ENCODE measurements at regions not wholly inside any gene's neighbourhood (a gene's known extent, or its start where the extent isn't known, plus 50 kb on each side); places are given as distances from the start of the nearest gene placed in this dataset.

DNA sequence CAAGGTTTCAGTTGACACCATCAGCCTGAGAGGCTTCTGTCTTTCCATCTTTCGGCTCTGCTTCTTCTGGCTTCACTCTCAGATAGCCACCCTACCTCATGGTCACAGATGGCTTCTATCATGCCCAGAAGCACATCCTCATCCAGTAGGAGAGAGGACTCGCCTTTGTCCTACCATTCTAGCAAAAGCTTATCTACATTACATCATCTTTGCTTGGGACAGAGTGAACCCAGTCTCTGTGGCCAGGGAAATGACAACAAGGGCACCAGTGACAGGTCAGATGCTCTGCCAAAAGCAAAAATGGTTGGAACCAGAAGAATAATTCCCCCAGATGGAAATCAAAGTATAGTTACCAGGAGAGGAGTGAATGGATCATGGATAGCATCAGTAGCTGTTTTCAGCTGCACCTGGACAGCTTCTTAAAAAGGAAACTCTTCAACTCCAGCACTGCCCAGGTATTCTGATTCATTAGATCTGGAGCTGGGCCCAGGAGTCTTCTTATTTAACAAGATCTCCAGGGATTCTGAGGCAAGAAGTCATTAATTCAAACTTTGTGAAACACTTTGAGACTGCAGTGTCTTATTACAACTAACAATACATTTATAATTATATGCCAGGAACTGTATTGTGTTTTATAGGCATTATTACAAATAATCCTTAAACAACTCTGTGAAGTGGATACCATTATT lies 257.7 kb upstream of the UBE2E3 start:
- H3F3A ChIP-seq (ENCODE audit: insufficient read depth, low read depth), result no peaks in the 10 kb centered on the region
- TF ChIP-seq CTCF (conservative IDR thresholded peaks at IDR 0.05), result no peak
- DNase-seq, result peak in 1 of 2 experiments; percentile 47
- no peaks in the 10 kb centered on the region for H3K36me3 ChIP-seq (ENCODE audit: low read depth)
- H3K79me2 ChIP-seq (ENCODE audit: low read depth), result no peaks in the 10 kb centered on the region
- no peak overlapping the region for H3K4me3 ChIP-seq
- H4K20me1 ChIP-seq (ENCODE audit: insufficient read depth), result no peaks in the 10 kb centered on the region
- no TSS peak for BruUV-seq (replicated peaks)
- intact Hi-C loops (cut with micrococcal nuclease; ENCODE audit: unreplicated experiment), result no loop called here
- no peaks in the 10 kb centered on the region for H3K27me3 ChIP-seq (ENCODE audit: insufficient read depth, low read depth)
- H3K27ac ChIP-seq, result no peak overlapping the region
- ChIA-PET CTCF (no interaction called here), POLR2A (ENCODE audit: unreplicated experiment) (no interaction called here)
- peaks cover 6% of the 10 kb centered on the region for H3K9me3 ChIP-seq (ENCODE audit: insufficient read depth, low read depth)
- no peaks in the 10 kb centered on the region for H3K9me2 ChIP-seq (ENCODE audit: insufficient read depth)
- H3K4me2 ChIP-seq, result no peak overlapping the region
- 0 out of 2 replicates have a peak overlapping the region, but pooled peaks have one; percentile 1 for H2AFZ ChIP-seq
- H3K4me1 ChIP-seq (replicated peaks; ENCODE audit: insufficient read depth), result peaks cover 3% of the 10 kb centered on the region; the same call in 1 of the 2 replicates

DNA sequence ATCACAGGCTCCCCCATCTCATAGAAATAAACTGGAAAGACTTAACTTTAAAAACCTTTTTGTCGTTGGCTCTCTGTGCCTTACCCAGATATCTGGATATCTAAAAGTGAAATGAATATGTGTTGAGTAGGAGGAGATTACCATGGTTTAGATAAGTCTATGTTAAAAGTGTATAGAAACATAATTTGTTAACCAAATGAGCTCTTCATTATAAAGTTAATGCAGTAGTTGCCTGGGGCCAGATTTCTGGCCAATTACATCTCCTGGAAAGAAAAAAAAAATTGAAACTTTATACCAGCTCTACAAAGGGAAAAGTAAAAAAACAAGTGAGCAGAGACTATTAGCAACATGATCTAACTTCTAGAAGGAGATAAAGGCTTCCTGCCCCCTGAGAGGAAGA lies 259.6 kb upstream of the UBE2E3 start:
- no peak for DNase-seq
- Histone ChIP-seq H3K4me3 (no peak overlapping the region), H3K79me2 (ENCODE audit: low read depth) (no peaks in the 10 kb centered on the region), H3K9me3 (ENCODE audit: insufficient read depth, low read depth) (peaks cover 7% of the 10 kb centered on the region; the same call in 1 of the 2 replicates), H3K4me1 (replicated peaks; ENCODE audit: insufficient read depth) (peaks cover 9% of the 10 kb centered on the region; the same call in 1 of the 2 replicates), H4K20me1 (ENCODE audit: insufficient read depth) (no peaks in the 10 kb centered on the region), H3K27ac (no peak overlapping the region), H3F3A (ENCODE audit: insufficient read depth, low read depth) (no peaks in the 10 kb centered on the region), H2AFZ (no peak overlapping the region), H3K9me2 (ENCODE audit: insufficient read depth) (no peaks in the 10 kb centered on the region), H3K4me2 (no peak overlapping the region), H3K27me3 (ENCODE audit: insufficient read depth, low read depth) (no peaks in the 10 kb centered on the region), H3K36me3 (ENCODE audit: low read depth) (no peaks in the 10 kb centered on the region)
- intact Hi-C loops (cut with micrococcal nuclease; ENCODE audit: unreplicated experiment), result no loop called here
- ChIA-PET CTCF (interaction anchor here (0.5 kb wide), 1 partner anchor 457 kb away, joined by 14 read pairs; no protein-coding TSS in a partner anchor), POLR2A (ENCODE audit: unreplicated experiment) (no interaction called here)
- TF ChIP-seq EZH2 (IDR thresholded peaks at IDR 0.05; ENCODE audit: low read depth) (no peak), CTCF (conservative IDR thresholded peaks at IDR 0.05) (no peak)
- no TSS peak for BruUV-seq (replicated peaks)

DNA sequence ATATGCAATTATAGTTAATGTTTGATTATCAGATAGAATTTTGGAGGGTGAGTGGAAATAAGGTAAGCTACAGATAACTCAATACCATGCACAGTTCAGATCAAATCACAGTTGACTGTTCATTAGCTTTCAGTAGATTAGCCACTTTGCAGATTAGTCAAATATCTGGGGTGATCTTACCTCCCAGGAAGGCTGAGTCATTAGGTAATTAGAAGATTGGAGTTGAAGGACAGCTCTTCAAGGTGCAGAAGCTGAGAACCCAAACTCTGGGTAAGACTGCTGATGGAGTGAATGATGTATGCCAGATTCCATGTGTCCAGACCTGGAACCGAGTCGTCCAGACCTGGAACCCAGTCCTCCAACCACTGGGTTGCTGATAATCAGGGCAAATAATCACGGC lies 262.8 kb upstream of the UBE2E3 start:
- H3K4me1 ChIP-seq (replicated peaks; ENCODE audit: insufficient read depth), result peaks cover 15% of the 10 kb centered on the region; the same call in 1 of the 2 replicates
- no peak overlapping the region for H3K27ac ChIP-seq
- ChIA-PET POLR2A (ENCODE audit: unreplicated experiment) (no interaction called here), CTCF (no interaction called here)
- TF ChIP-seq CTCF (conservative IDR thresholded peaks at IDR 0.05) (no peak), EZH2 (IDR thresholded peaks at IDR 0.05; ENCODE audit: low read depth) (no peak)
- no peaks in the 10 kb centered on the region for H4K20me1 ChIP-seq (ENCODE audit: insufficient read depth)
- no peaks in the 10 kb centered on the region for H3K27me3 ChIP-seq (ENCODE audit: insufficient read depth, low read depth)
- H3K4me3 ChIP-seq, result no peak overlapping the region
- no peaks in the 10 kb centered on the region; the same call in 1 of the 2 replicates for H3F3A ChIP-seq (ENCODE audit: insufficient read depth, low read depth)
- intact Hi-C loops (cut with micrococcal nuclease; ENCODE audit: unreplicated experiment), result no loop called here
- no peaks in the 10 kb centered on the region for H3K9me2 ChIP-seq (ENCODE audit: insufficient read depth)
- peak in 1 of 2 experiments; percentile 53 for DNase-seq
- H3K9me3 ChIP-seq (ENCODE audit: insufficient read depth, low read depth), result peaks cover 10% of the 10 kb centered on the region; the same call in 1 of the 2 replicates
- H2AFZ ChIP-seq, result no peak overlapping the region
- no peak overlapping the region for H3K4me2 ChIP-seq
- no peaks in the 10 kb centered on the region for H3K79me2 ChIP-seq (ENCODE audit: low read depth)
- H3K36me3 ChIP-seq (ENCODE audit: low read depth), result no peaks in the 10 kb centered on the region
- no TSS peak for BruUV-seq (replicated peaks)
